Peyer's patch (tissue), 4 donors: ENCODE measurements at regions not wholly inside any gene's neighbourhood (a gene's known extent, or its start where the extent isn't known, plus 50 kb on each side); places are given as distances from the start of the nearest gene placed in this dataset.

ENCODE experiments used
- POLR2A ChIP-seq, 2 donors: fragments of 450-650 bp; IDR thresholded peaks; one replicate each; pipeline ENCODE4 v1.5.1; 2017; ENCODE audit warnings: antibody characterized with exemption in 2 of 2, mild to moderate bottlenecking in 2 of 2, moderate library complexity in 2 of 2
- TF ChIP-seq, protein P1 (sequence below), 6 experiments: fragments of 450-650 bp in 4 of 6; fragments of 200-600 bp in 2 of 6; sonication (generic) in 1 of 6; IDR thresholded peaks; one replicate each; pipeline ENCODE4 v1.5.1; 2017 to 2019; ENCODE audit warnings: antibody characterized with exemption in 6 of 6, mild to moderate bottlenecking in 3 of 6, moderate library complexity in 1 of 6

DNA sequence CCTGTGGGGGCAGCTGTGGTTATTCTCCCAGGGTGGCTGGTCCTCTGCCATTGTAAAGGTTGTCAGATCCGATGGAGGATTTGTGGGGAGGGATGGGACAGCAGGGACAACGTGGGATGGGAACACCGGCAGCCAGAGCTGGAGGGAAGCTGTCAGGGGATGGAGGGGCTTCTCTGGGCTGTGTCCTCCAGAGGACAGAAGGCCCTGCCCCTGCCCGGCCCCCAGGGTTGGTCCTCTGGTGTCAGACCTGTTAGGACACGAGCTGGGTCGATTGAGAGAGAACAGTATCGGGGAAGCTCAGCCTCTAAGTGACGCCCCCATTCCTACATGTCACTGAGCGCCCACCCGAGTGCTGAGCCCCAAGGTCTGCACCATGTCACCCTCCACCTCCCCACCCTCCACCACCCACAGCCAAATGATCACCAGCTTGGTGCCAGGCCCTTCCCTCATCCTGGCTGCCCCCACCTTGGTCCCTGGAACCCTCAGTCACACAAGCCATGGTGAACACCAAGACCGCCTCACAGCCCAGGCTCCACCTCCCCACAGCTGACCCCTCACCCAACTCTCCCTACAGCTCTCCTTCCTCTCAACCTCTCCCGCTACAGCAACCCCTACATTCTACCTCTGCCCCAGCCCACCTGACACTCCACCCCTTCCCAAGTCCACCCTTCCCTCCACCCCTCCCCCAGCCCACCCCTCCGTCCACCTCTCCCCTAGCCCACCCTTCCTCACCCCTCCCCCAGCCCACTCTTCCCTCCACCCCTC, 244.4 kb downstream of the MATN1 start:
- TF ChIP-seq, protein P1, sequence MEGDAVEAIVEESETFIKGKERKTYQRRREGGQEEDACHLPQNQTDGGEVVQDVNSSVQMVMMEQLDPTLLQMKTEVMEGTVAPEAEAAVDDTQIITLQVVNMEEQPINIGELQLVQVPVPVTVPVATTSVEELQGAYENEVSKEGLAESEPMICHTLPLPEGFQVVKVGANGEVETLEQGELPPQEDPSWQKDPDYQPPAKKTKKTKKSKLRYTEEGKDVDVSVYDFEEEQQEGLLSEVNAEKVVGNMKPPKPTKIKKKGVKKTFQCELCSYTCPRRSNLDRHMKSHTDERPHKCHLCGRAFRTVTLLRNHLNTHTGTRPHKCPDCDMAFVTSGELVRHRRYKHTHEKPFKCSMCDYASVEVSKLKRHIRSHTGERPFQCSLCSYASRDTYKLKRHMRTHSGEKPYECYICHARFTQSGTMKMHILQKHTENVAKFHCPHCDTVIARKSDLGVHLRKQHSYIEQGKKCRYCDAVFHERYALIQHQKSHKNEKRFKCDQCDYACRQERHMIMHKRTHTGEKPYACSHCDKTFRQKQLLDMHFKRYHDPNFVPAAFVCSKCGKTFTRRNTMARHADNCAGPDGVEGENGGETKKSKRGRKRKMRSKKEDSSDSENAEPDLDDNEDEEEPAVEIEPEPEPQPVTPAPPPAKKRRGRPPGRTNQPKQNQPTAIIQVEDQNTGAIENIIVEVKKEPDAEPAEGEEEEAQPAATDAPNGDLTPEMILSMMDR (IDR thresholded peaks at IDR 0.05) = no peak
- TF ChIP-seq POLR2A (IDR thresholded peaks at IDR 0.05) = no peak
